GM19240 (cell line): ENCODE measurements at regions not wholly inside any gene's neighbourhood (a gene's known extent, or its start where the extent isn't known, plus 50 kb on each side); places are given as distances from the start of the nearest gene placed in this dataset.
"Not testable (repeated sequence)": the region's sequence is repeated elsewhere in the genome, so short reads cannot be mapped to it uniquely, and the experiment has no call there.

ENCODE experiments used
- DNase-seq: peaks from one replicate; pipeline ENCODE4 v3.0.0; 2011; ENCODE audit warnings: low spot score; ENCODE audit not compliant: insufficient read length

DNA sequence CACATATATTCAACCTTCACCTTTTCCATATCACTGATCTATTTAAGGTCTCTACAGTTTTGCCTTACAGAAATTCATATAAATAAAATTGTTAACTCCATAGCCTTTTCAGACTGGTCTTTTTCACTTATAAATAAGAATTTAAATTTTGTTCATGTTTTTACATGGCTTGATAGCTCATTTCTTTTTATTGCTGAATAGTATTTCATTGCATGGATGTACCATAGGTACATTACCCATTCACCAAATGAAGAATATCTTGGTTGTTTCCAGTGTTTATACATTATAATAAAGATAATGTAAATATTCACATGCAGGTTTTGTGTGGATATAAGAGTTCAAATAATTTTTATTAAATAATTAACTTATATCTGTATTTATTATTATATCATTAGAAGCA is 1765.0 kb downstream of the OTOL1 start:
- DNase-seq = no peak

GRCh38 chr3:163261056-163261455 is 1764.4 kb downstream of the OTOL1 start:
- no peak for DNase-seq

DNA sequence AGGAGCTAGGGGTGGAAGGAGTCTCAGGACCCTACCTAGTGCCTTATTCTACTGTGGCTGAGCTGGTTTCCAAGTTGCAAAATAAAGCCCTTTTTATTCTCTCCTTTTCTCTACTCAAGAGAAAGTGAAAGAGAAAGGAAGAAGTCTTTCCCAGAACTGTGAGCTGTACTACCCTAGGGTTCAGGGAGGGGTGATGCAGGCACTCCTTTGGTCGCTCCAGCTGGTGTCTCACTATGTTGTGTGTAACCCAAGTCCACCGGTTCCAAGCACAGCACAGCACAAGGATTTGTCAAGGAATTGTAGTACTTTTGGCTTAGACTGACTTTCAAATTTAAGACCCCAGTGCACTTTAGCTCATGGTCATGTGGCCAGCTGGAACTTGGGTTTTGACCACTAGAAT is 1721.7 kb downstream of the OTOL1 start:
- no peak for DNase-seq

DNA sequence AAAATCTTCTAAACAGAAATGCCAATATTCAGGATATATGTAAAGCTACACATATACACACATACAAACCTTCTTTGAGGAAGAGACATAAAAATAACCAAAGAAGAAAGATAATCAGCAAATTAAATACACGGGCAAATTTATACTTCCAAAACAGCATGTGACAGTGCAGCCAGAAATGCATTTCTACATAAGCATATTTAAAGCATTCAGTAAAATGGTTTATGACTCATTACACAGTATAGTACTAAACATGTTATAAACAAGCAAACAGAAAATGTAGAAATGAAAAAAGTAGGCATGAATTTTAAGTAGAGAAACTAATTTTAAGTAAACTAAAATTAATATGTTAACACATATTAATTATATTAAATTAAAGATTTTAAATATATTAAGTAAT is 1717.2 kb downstream of the OTOL1 start:
- DNase-seq = no peak

GRCh38 chr3:163196815-163197374 is 1700.3 kb downstream of the OTOL1 start:
- no peak for DNase-seq

- DNase-seq = no peak
Observed at GRCh38 chr3:163196245-163196644, 1699.6 kb downstream of the OTOL1 start.

- no peak for DNase-seq
Observed at GRCh38 chr3:163185721-163186350, 1689.2 kb downstream of the OTOL1 start.

GRCh38 chr3:163175970-163176369 is 1679.4 kb downstream of the OTOL1 start:
- DNase-seq = no peak

DNA sequence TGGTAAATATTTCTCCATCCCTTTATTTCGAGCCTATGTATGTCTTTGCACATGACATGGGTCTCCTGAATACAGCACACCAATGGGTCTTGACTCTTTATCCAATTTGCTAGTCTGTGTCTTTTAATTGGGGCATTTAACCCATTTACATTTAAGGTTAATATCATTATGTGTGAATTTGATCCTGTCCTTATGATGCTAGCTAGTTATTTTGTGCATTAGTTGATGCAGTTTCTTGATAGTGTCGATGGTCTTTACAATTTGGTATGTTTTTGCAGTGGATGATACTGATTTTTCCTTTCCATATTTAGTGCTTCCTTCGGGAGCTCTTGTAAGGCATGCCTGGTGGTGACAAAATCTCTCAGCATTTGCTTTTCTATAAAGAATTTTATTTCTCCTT is 1675.9 kb downstream of the OTOL1 start:
- not testable (repeated sequence) for DNase-seq

DNA sequence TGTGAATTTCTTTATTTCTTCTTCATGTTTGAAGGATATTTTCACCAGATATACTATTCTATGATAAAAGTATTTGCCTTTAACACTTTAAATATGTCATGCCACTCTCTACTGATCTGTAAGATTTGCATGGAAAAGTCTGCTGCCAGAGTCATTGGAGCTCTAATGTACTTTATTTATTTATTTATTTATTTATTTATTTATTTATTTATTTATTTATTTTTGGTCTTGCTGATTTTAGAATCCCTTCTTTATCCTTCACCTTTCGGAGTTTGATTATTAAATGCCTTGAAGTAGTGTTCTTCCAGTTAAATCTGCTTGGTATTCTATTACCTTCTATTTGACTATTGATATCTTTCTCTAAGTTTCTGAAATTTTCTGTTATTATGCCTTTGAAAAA is 1669.6 kb downstream of the OTOL1 start:
- no peak for DNase-seq

- DNase-seq = no peak
Observed at GRCh38 chr3:163159306-163159705, 1662.7 kb downstream of the OTOL1 start.

DNA sequence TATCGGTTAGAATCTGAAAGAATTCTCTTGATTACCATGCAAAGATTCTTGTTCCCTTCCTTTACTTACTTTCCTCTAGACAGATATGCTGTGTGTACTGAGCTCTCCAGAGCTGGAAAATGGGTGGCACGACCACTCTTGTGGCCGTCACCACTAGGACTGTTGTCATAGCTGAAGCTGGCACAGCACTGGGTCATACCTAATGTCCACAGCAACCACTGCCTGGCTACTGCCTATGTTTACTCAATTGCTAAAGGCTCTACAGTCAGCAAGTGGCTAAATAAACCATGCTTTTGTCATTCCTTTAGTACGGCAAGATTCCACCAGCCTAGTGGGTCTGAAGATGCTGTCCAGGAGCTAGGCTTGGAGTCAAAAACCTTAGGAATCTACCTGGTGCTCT is 1643.0 kb downstream of the OTOL1 start:
- no peak for DNase-seq

DNA sequence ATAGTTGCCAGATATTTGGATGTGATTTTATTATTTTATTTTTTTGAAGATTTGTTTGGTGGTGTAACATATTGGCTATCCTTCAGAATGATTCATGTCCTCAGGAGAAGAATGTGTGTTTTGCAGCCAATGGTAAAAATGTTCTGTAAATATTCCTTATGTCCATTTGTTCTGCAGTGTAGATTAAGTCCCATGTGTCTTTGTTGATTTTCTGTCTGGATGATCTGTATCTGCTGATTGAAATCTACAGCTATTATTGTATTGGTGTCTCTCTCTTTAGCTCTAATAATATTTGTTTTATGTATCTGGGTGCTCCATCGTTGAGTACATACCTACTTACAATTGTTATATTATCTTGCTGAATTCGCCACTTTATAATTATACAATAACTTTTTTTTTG is 1641.7 kb downstream of the OTOL1 start:
- DNase-seq = no peak

- DNase-seq = no peak
Observed at GRCh38 chr3:163132111-163132510, 1635.5 kb downstream of the OTOL1 start.

DNA sequence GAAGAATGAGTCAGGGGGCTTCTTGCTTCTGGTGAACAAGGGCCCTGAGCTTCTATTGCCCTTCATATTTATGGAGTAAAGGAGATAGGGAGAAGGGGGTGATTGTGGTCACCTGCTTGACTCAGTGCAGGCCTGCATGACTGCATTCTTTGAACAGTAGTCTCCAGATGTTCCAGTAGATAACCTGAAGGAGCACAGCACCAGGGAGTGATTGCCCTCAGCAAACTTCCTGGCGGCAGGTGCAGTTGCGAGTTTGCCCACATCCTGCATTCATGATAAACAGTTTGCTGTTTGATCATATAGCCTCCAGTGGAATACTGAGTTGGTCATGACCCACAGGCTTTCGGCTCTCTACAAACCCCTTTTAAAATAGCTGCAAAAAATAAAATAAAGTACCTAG is 1632.7 kb downstream of the OTOL1 start:
- DNase-seq = no peak

DNA sequence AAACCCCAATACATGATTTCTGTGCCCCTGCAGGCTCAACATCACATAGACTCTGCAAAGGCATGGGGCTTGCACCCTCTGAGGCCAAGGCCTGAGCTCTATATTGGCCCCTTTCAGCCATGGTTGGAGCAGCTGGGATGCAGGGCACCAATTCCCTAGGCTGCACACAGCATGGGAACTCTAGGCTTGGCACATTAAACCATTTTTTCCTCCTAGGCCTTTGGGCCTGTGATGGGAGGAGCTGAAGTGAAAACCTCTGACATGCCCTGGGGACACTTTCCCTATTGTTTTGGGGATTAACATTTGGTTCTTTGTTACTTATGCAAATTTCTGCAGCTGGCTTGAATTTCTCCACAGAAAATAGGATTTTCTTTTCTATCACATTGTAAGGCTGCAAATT is 1629.5 kb downstream of the OTOL1 start:
- no peak for DNase-seq
